Mesothelial cell of epicardium (in vitro differentiated cells): ENCODE measurements at regions not wholly inside any gene's neighbourhood (a gene's known extent, or its start where the extent isn't known, plus 50 kb on each side); places are given as distances from the start of the nearest gene placed in this dataset.

Experiments used
- DNase-seq, 2 experiments: peaks; one replicate each; pipeline ENCODE4 v3.0.0; 2021; ENCODE audit warnings: low spot score in 2 of 2; ENCODE audit not compliant: unreplicated experiment in 2 of 2
- H3K27ac Mint-ChIP-seq: 2 replicates; pipeline ENCODE4 v1.8.0; 2021; ENCODE audit warnings: mixed read lengths
- H3K27me3 Mint-ChIP-seq: 2 replicates; pipeline ENCODE4 v1.8.0; 2021; ENCODE audit warnings: low read depth, mixed read lengths
- H3K36me3 Mint-ChIP-seq: 2 replicates; pipeline ENCODE4 v1.8.0; 2021; ENCODE audit warnings: mixed read lengths
- H3K4me1 Mint-ChIP-seq: 2 replicates; pipeline ENCODE4 v1.8.0; 2021; ENCODE audit warnings: mixed read lengths
- H3K4me3 Mint-ChIP-seq: 2 replicates; pipeline ENCODE4 v1.8.0; 2021; ENCODE audit warnings: mild to moderate bottlenecking, moderate library complexity, mixed read lengths
- H3K9me3 Mint-ChIP-seq: 2 replicates; pipeline ENCODE4 v1.8.0; 2021; ENCODE audit warnings: mixed read lengths
- CTCF ChIP-seq: fragments of 200-600 bp; sonication (generic); IDR thresholded peaks from one replicate; pipeline ENCODE4 v1.5.0; 2021; ENCODE audit warnings: antibody characterized with exemption; ENCODE audit not compliant: unreplicated experiment

GRCh38 chr12:116478243-116478773, 80.9 kb upstream of the MAP1LC3B2 start:
- no peak overlapping the region for H3K4me3 Mint-ChIP-seq
- H3K27me3 Mint-ChIP-seq = peaks cover 5% of the 10 kb centered on the region
- H3K4me1 Mint-ChIP-seq = no peaks in the 10 kb centered on the region
- DNase-seq = no peak
- peaks cover 31% of the 10 kb centered on the region for H3K9me3 Mint-ChIP-seq
- no peak overlapping the region for H3K27ac Mint-ChIP-seq
- H3K36me3 Mint-ChIP-seq = peaks cover 9% of the 10 kb centered on the region
- TF ChIP-seq CTCF = no peak

GRCh38 chr12:116480210-116480810, 78.9 kb upstream of the MAP1LC3B2 start:
- Mint-ChIP-seq H3K27me3 (peaks cover 5% of the 10 kb centered on the region), H3K4me3 (no peak overlapping the region), H3K9me3 (peaks cover 23% of the 10 kb centered on the region), H3K27ac (no peak overlapping the region), H3K36me3 (peaks cover 9% of the 10 kb centered on the region), H3K4me1 (no peaks in the 10 kb centered on the region)
- no peak for DNase-seq
- no peak for TF ChIP-seq CTCF

GRCh38 chr12:116481726-116482125, 77.5 kb upstream of the MAP1LC3B2 start:
- H3K27ac Mint-ChIP-seq = no peak overlapping the region
- peaks cover 5% of the 10 kb centered on the region for H3K27me3 Mint-ChIP-seq
- peaks cover 2% of the 10 kb centered on the region for H3K36me3 Mint-ChIP-seq
- no peak overlapping the region for H3K4me3 Mint-ChIP-seq
- no peak for DNase-seq
- H3K9me3 Mint-ChIP-seq = peaks cover 10% of the 10 kb centered on the region
- TF ChIP-seq CTCF = no peak
- no peaks in the 10 kb centered on the region for H3K4me1 Mint-ChIP-seq

GRCh38 chr12:116482179-116482578, 77.0 kb upstream of the MAP1LC3B2 start:
- Mint-ChIP-seq H3K27me3 (peaks cover 5% of the 10 kb centered on the region), H3K27ac (no peak overlapping the region), H3K4me3 (no peak overlapping the region), H3K4me1 (no peaks in the 10 kb centered on the region), H3K36me3 (peaks cover 2% of the 10 kb centered on the region), H3K9me3 (peaks cover 14% of the 10 kb centered on the region)
- no peak for DNase-seq
- TF ChIP-seq CTCF = no peak

- Mint-ChIP-seq H3K4me3 (no peak overlapping the region), H3K4me1 (no peaks in the 10 kb centered on the region), H3K27me3 (peaks cover 5% of the 10 kb centered on the region), H3K36me3 (no peaks in the 10 kb centered on the region), H3K9me3 (peaks cover 16% of the 10 kb centered on the region), H3K27ac (no peak overlapping the region)
- TF ChIP-seq CTCF = no peak
- no peak for DNase-seq
Measured at GRCh38 chr12:116482859-116483258, 76.3 kb upstream of the MAP1LC3B2 start.
